ENCODE measurements at regions not wholly inside any gene's neighbourhood (a gene's known extent, or its start where the extent isn't known, plus 50 kb on each side); places are given as distances from the start of the nearest gene placed in this dataset.
"Not testable (repeated sequence)": the region's sequence is repeated elsewhere in the genome, so short reads cannot be mapped to it uniquely, and the experiment has no call there.

DNA sequence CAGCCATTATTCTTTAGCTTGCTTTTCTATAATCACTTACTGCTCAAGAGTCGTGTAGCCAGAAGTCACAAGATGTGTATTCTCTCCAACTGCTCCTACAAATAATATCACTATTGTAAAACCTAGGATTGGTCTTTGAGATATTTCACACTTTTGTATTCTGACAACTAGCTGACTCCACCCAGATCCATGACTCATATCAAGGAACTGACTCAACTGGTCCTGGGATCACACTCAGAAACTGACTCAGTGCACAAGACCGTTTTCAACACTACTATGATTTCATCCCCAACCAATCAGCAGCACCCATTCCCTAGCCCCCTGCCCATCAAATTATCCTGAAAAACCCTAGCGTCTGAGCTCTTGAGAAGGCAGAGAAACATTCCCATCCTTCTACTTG lies 56.5 kb upstream of the ORC5 start:
- DNase-seq = no peak

DNA sequence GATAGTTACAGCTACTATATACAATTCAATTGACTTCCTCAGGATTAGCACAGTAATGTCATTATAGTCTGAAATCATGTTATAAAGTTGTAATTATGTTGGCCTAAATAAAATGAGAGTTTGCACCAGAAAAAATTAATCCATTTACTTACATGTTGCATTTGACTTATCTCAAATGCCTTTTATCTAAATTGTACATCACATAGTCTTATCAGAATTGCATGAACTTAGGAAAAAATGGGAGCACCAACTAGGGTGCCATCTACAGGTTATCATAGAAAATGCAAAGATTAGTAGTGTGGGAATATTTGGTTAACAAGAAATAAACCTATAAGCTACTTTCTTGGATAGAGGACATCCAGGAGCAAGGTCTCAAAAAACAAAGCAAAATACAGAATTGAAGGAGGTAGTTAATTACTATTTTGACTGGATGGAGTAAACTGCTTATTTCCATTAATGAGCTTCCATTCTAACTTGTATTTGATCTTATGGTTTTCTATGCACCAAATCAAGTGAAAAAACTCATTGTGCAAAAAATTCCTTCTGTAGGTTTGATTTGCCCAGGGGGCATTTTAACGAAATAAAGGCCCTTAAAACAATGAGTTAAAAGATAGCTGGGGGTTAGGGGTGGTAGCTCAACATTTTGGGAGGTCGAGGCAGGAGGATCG lies 60.0 kb upstream of the ORC5 start:
- peak; percentile 26 for DNase-seq

DNA sequence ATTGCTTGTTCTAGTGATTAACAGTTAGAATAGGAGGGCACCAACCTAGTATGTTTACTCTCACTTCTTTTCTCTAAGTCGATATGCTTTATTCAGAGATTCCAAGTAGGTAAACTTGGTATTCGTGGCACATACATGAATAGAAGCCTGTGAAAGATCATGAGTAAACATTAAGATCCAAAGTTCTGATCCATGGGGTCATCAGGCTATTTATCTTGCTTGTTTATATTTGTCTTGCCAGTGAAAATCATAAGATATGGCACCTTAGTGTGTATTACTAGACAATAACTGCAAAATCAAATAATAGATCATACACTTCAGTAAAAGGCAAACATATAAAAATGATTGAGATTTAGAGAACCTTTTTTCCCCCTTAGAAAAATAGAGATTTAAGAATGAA lies 56.5 kb upstream of the LHFPL3 start:
- DNase-seq = no peak

DNA sequence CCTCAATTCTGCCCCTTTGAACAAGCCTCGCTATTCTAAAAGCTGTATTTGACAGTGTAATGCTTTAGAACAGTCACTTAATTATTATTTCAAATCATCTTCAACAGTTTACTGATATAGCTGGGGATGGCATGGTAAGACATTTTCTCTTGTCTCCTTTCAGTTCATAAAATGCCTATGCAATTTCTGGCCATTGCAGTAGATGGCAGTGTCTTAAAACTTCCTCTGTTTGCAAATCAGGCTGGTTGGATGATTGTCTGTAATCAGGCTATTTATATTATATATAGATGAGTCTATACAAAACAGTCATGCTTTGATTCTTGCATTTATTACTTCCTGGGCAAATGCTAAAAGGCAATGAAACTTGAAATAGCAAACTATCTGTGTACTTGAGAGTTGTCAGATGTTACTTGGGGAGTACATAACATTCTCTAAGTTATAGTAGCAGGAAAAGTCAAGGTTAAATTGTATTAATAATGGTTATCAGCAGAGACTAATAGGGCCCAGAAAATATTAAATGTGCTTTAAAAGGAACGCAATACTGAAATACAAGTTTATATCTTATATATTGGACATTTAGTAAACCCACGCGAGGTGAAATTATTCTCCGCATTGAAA lies 55.5 kb upstream of the LHFPL3 start:
- DNase-seq = peak; percentile 27

DNA sequence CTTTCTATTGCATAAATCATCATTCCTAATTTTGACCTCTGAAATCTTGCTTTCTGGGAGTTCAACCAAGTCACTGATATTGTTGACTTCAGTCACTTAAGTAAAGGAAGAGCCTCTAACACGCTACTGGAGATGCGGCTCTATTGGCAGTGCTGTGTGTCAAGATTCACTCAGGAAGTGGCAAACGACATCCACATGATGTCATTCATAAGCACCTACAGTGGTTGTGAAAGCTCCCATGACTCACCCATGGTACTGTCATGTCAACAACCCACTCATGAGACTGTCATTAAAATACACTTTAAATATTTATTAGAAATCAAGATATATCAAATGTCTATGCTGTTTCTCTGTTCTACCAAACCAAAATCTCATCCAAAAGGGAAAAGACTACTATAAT lies 52.5 kb upstream of the LHFPL3 start:
- DNase-seq = no peak

DNA sequence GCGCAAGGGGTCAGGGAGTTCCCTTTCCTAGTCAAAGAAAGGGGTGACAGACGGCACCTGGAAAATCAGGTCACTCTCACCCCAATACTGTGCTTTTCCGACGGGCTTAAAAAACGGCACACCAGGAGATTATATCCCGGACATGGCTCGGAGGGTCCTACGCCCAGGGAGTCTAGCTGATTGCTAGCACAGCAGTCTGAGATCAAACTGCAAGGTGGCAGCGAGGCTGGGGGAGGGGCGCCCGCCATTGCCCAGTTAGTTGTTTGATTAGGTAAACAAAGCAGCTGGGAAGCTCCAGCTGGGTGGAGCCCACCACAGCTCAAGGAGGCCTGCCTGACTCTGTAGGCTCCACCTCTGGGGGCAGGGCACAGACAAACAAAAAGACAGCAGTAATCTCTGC lies 51.7 kb upstream of the LHFPL3 start:
- DNase-seq = not testable (repeated sequence)

All from hematopoietic multipotent progenitor cell treated with erythropoietin and hydrocortisone succinate and interleukin-3 and kit ligand, for 8 days (in vitro differentiated cells).